K562 (cell line): ENCODE measurements at regions not wholly inside any gene's neighbourhood (a gene's known extent, or its start where the extent isn't known, plus 50 kb on each side); places are given as distances from the start of the nearest gene placed in this dataset.

Experiments used
- ATAC-seq: fragments of 200-7000 bp; cut with Tn5 transposase; 3 replicates; pipeline ENCODE4 v1.9.1; 2020; ENCODE audit warnings: moderate library complexity
- BruUV-seq: library from RNA; stranded (reverse); fragments of 400-500 nt; replicated peaks from 2 replicates; lab custom pipeline; 2021; lab: Mats Ljungman, UMichigan
- CTCF ChIA-PET: fragments of 300-600 bp; formaldehyde crosslinking; extraction: SDS; loops from one replicate; lab custom pipeline; 2021; ENCODE audit warnings: low intra/inter-chr PET ratio; lab: Yijun Ruan, JAX
- POLR2A ChIA-PET: fragments of 300-600, 350-650 bp; sonication (Branson Sonifier 250); formaldehyde crosslinking; extraction: SDS; loops from one replicate; lab custom pipeline; 2021; ENCODE audit warnings: antibody characterized with exemption, inconsistent platforms; lab: Yijun Ruan, JAX
- DNase-seq, 4 experiments: peaks; one replicate each; pipeline versions ENCODE4 v3.0.0 to v3.0.0-alpha.2; 2011 to 2018; ENCODE audit warnings: low spot score in 3 of 4, mixed read lengths in 3 of 4; ENCODE audit errors: extremely low read depth in 1 of 4
- FAIRE-seq: peaks from 2 replicates; lab custom pipeline; 2011; peaks lifted over from hg19 to GRCh38; lab: Jason Lieb, UNC
- H2AFZ ChIP-seq: 2 replicates; pipeline ENCODE4 v1.6.0; 2011; ENCODE audit warnings: low read depth, low read length, control low read depth, inconsistent platforms
- H3K27ac ChIP-seq: fragments of 200-600 bp; 3 replicates; pipeline ENCODE4 v1.8.0; 2011; ENCODE audit warnings: low read depth, mild to moderate bottlenecking, control low read depth, inconsistent platforms, low read length, moderate library complexity, mixed read lengths; ENCODE audit errors: extremely low read depth
- H3K27me3 ChIP-seq, 2 experiments: fragments of 300-600 bp in 1 of 2; 2 replicates in 1 of 2; 3 replicates in 1 of 2; pipeline versions ENCODE4 v1.6.0 to v1.8.0; 2011; ENCODE audit warnings: inconsistent platforms in 2 of 2, low read length in 2 of 2, mild to moderate bottlenecking in 1 of 2, mixed read lengths in 1 of 2, moderate library complexity in 1 of 2; ENCODE audit not compliant: control insufficient read depth in 2 of 2, insufficient read depth in 2 of 2
- H3K36me3 ChIP-seq: fragments of 300-600 bp; 3 replicates; pipeline ENCODE4 v1.8.0; 2011; ENCODE audit warnings: mild to moderate bottlenecking, low read length, inconsistent platforms; ENCODE audit not compliant: control insufficient read depth, insufficient read depth
- H3K4me1 ChIP-seq, 2 experiments: fragments of 200-600 bp in 1 of 2; replicated peaks in 1 of 2; 2 replicates in 1 of 2; 3 replicates in 1 of 2; pipeline versions ENCODE4 v1.5.1 to v1.8.0; 2011; ENCODE audit warnings: inconsistent platforms in 2 of 2, low read length in 2 of 2, mild to moderate bottlenecking in 1 of 2, mixed read lengths in 1 of 2, moderate library complexity in 1 of 2; ENCODE audit not compliant: control insufficient read depth in 2 of 2, insufficient read depth in 2 of 2
- H3K4me2 ChIP-seq: 2 replicates; pipeline ENCODE4 v1.6.1; 2011; ENCODE audit warnings: low read length, control low read depth, inconsistent platforms, mixed read lengths; ENCODE audit not compliant: insufficient read depth
- H3K4me3 ChIP-seq: fragments of 200-600 bp; sonication (generic), shearing (Covaris generic); 2 replicates; pipeline ENCODE4 v1.5.1; 2016; ENCODE audit warnings: control low read depth, inconsistent platforms
- H3K79me2 ChIP-seq: fragments of 200-600 bp; 3 replicates; pipeline ENCODE4 v1.8.0; 2011; ENCODE audit warnings: low read length, inconsistent platforms; ENCODE audit not compliant: control insufficient read depth, insufficient read depth
- H3K9ac ChIP-seq, 2 experiments: 2 replicates each; pipeline versions ENCODE4 v1.6.0 to v1.6.1; 2011; ENCODE audit warnings: low read depth in 2 of 2, low read length in 2 of 2, control low read depth in 1 of 2, inconsistent platforms in 1 of 2, mild to moderate bottlenecking in 1 of 2, mixed read lengths in 1 of 2; ENCODE audit not compliant: insufficient read depth in 1 of 2
- H3K9me1 ChIP-seq: one replicate; pipeline ENCODE4 v1.6.0; 2011; ENCODE audit warnings: inconsistent platforms, mild to moderate bottlenecking, low read length, moderate library complexity; ENCODE audit not compliant: control insufficient read depth, insufficient read depth
- H3K9me3 ChIP-seq: replicated peaks from 2 replicates; pipeline ENCODE4 v1.5.1; 2011; ENCODE audit warnings: low read depth, low read length, inconsistent platforms; ENCODE audit not compliant: control insufficient read depth, insufficient read depth
- H4K20me1 ChIP-seq: replicated peaks from 2 replicates; pipeline ENCODE4 v1.6.1; 2011; ENCODE audit warnings: low read length, inconsistent platforms, mixed read lengths; ENCODE audit not compliant: control insufficient read depth, insufficient read depth
- COPS2 ChIP-seq: fragments of 450-650 bp; conservative IDR thresholded peaks from 2 replicates; pipeline ENCODE4 v1.6.1; 2016; ENCODE audit warnings: mild to moderate bottlenecking, moderate library complexity
- KLF10 ChIP-seq: fragments of 250-450 bp; sonication (Bioruptor Pico); IDR thresholded peaks from 2 replicates; pipeline ENCODE4 v1.6.1; 2021; ENCODE audit warnings: matching md5 sums
- NFIC ChIP-seq: fragments of 450-650 bp; IDR thresholded peaks from 2 replicates; pipeline ENCODE4 v1.6.1; 2017; ENCODE audit warnings: mild to moderate bottlenecking, inconsistent platforms
- RHOXF2B ChIP-seq: fragments of 250-450 bp; sonication (Bioruptor Pico); conservative IDR thresholded peaks from 2 replicates; pipeline ENCODE4 v1.5.1; 2021
- SMARCA5 ChIP-seq: fragments of 450-650 bp; IDR thresholded peaks from 2 replicates; pipeline ENCODE4 v1.6.1; 2016
- ZBED1 ChIP-seq: IDR thresholded peaks from 2 replicates; pipeline ENCODE4 v1.6.1; 2014
- ZNF253 ChIP-seq: fragments of 250-450 bp; sonication (Bioruptor Pico); conservative IDR thresholded peaks from 2 replicates; pipeline ENCODE4 v1.6.1; 2021; ENCODE audit warnings: mild to moderate bottlenecking
- ZNF316 ChIP-seq: fragments of 450-650 bp; IDR thresholded peaks from 2 replicates; pipeline ENCODE4 v1.6.1; 2016
- ZNF408 ChIP-seq: fragments of 250-450 bp; sonication (Bioruptor Pico); IDR thresholded peaks from 2 replicates; pipeline ENCODE4 v1.4.0; 2020; ENCODE audit warnings: low read depth, mild to moderate bottlenecking, moderate library complexity
- ZNF766 ChIP-seq: fragments of 200-800 bp; sonication (Bioruptor generic); conservative IDR thresholded peaks from 2 replicates; pipeline ENCODE4 v1.6.1; 2016; ENCODE audit warnings: missing genetic modification characterization, missing compliant biosample characterization
- in situ Hi-C: fragments of 300-500 bp; cut with MboI; formaldehyde crosslinking; loops from 4 replicates; pipeline ENCODE4 v1.15.0; 2018; ENCODE audit warnings: inconsistent platforms, mixed read lengths
- intact Hi-C: fragments of 100-400 bp; cut with micrococcal nuclease; formaldehyde crosslinking; loops from 2 replicates; pipeline ENCODE4 v1.14.2; 2022
- TF ChIP-seq, protein P1 (sequence below), 2 experiments: fragments of 450-650 bp in 1 of 2; sonication (generic) in 1 of 2; formaldehyde crosslinking in 1 of 2; IDR thresholded peaks in 1 of 2; conservative IDR thresholded peaks in 1 of 2; 2 replicates each; pipeline versions ENCODE4 v1.6.1 to v1.8.1; 2016 to 2023; ENCODE audit warnings: mild to moderate bottlenecking in 2 of 2, moderate library complexity in 2 of 2, inconsistent platforms in 1 of 2, missing genetic modification reagents in 1 of 2
- TF ChIP-seq, protein P2 (sequence below): fragments of 450-650 bp; IDR thresholded peaks from 2 replicates; pipeline ENCODE4 v1.6.1; 2017; ENCODE audit warnings: mild to moderate bottlenecking, moderate library complexity
- TF ChIP-seq, protein P3 (sequence below): fragments of 450-650 bp; IDR thresholded peaks from 2 replicates; pipeline ENCODE4 v1.6.1; 2016; ENCODE audit warnings: antibody characterized with exemption
- TF ChIP-seq, protein P4 (sequence below): fragments of 200-800 bp; sonication (Bioruptor generic); IDR thresholded peaks from 2 replicates; pipeline ENCODE4 v1.6.1; 2017; ENCODE audit warnings: missing genetic modification characterization, missing compliant biosample characterization

DNA sequence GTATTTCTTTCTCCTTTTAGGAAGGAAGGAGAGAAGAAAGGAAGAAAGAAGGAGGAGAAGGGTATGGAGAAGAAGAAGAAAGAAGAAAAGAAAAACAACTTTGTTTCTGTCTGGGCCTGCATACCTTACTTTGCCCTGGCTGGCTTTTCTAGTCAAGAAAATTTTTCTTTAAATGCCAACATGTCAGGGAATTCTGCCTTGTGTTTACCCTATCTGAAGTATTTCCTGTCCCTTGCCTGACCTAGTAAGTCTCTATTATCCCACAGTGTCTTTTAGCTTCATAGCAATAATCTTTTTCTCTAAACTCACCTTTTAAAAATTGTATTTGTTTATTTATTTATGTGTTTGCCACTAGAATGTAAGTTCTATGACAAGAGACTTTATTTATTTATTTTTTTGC is 1864.1 kb downstream of the EFNA5 start:
- TF ChIP-seq RHOXF2B (no peak), ZNF316 (no peak), ZNF408 (CRISPR knock-in tag) (no peak), ZBED1 (no peak), COPS2 (no peak), KLF10 (CRISPR knock-in tag) (no peak), ZNF253 (CRISPR knock-in tag) (no peak), SMARCA5 (no peak), ZNF766 (CRISPR knock-in tag) (no peak), NFIC (no peak)
- TF ChIP-seq, protein P1, sequence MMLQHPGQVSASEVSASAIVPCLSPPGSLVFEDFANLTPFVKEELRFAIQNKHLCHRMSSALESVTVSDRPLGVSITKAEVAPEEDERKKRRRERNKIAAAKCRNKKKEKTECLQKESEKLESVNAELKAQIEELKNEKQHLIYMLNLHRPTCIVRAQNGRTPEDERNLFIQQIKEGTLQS (IDR thresholded peaks at IDR 0.05): no peak
- TF ChIP-seq, protein P1 (CRISPR knock-in tag; conservative IDR thresholded peaks at IDR 0.05): no peak
- TF ChIP-seq, protein P2, sequence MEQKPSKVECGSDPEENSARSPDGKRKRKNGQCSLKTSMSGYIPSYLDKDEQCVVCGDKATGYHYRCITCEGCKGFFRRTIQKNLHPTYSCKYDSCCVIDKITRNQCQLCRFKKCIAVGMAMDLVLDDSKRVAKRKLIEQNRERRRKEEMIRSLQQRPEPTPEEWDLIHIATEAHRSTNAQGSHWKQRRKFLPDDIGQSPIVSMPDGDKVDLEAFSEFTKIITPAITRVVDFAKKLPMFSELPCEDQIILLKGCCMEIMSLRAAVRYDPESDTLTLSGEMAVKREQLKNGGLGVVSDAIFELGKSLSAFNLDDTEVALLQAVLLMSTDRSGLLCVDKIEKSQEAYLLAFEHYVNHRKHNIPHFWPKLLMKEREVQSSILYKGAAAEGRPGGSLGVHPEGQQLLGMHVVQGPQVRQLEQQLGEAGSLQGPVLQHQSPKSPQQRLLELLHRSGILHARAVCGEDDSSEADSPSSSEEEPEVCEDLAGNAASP: no peak
- TF ChIP-seq, protein P3, sequence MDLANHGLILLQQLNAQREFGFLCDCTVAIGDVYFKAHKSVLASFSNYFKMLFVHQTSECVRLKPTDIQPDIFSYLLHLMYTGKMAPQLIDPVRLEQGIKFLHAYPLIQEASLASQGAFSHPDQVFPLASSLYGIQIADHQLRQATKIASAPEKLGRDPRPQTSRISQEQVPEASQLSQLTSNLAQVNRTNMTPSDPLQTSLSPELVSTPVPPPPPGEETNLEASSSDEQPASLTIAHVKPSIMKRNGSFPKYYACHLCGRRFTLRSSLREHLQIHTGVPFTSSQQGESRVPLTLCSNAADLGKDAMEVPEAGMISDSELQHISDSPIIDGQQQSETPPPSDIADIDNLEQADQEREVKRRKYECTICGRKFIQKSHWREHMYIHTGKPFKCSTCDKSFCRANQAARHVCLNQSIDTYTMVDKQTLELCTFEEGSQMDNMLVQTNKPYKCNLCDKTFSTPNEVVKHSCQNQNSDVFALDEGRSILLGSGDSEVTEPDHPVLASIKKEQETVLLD: no peak
- TF ChIP-seq, protein P4, sequence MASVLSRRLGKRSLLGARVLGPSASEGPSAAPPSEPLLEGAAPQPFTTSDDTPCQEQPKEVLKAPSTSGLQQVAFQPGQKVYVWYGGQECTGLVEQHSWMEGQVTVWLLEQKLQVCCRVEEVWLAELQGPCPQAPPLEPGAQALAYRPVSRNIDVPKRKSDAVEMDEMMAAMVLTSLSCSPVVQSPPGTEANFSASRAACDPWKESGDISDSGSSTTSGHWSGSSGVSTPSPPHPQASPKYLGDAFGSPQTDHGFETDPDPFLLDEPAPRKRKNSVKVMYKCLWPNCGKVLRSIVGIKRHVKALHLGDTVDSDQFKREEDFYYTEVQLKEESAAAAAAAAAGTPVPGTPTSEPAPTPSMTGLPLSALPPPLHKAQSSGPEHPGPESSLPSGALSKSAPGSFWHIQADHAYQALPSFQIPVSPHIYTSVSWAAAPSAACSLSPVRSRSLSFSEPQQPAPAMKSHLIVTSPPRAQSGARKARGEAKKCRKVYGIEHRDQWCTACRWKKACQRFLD (CRISPR knock-in tag): no peak
- H3K9ac ChIP-seq: no peak overlapping the region
- H3K36me3 ChIP-seq: no peaks in the 10 kb centered on the region
- no peak overlapping the region for H3K27ac ChIP-seq
- no peaks in the 10 kb centered on the region for H3K9me1 ChIP-seq
- intact Hi-C loops (no loop called here), in situ Hi-C loops (no loop called here)
- ATAC-seq: no peak
- no peaks in the 10 kb centered on the region for H3K4me1 ChIP-seq
- no peak for DNase-seq
- ChIA-PET CTCF (no interaction called here), POLR2A (no interaction called here)
- H2AFZ ChIP-seq: no peak overlapping the region
- no peaks in the 10 kb centered on the region for H3K27me3 ChIP-seq
- no peak overlapping the region for H3K4me2 ChIP-seq
- no peak for FAIRE-seq
- no peaks in the 10 kb centered on the region; the same call in 1 of the 2 replicates for H3K9me3 ChIP-seq
- no peak overlapping the region for H3K4me3 ChIP-seq
- H4K20me1 ChIP-seq: no peaks in the 10 kb centered on the region
- no TSS peak for BruUV-seq
- H3K79me2 ChIP-seq: no peaks in the 10 kb centered on the region
